BJ (cell line): ENCODE measurements at regions not wholly inside any gene's neighbourhood (a gene's known extent, or its start where the extent isn't known, plus 50 kb on each side); places are given as distances from the start of the nearest gene placed in this dataset.

Source experiments
- CTCF ChIA-PET: fragments of 350-600 bp; formaldehyde crosslinking; extraction: SDS; loops from one replicate; lab custom pipeline; 2021; ENCODE audit warnings: antibody characterized with exemption, inconsistent platforms; lab: Yijun Ruan, JAX
- POLR2A ChIA-PET: fragments of 300-600 bp; sonication (Branson Sonifier 250); formaldehyde crosslinking; extraction: SDS; loops from one replicate; lab custom pipeline; 2021; ENCODE audit warnings: antibody characterized with exemption; lab: Charles Lee
- DNase-seq: peaks from one replicate; pipeline ENCODE4 v3.0.0-alpha.2; 2011; ENCODE audit warnings: low read depth
- H3K27me3 ChIP-seq: 2 replicates; pipeline ENCODE4 v1.6.0; 2011; ENCODE audit warnings: low read length; ENCODE audit not compliant: control insufficient read depth, insufficient read depth
- H3K36me3 ChIP-seq: 2 replicates; pipeline ENCODE4 v1.5.1; 2011; ENCODE audit warnings: low read length; ENCODE audit not compliant: control insufficient read depth, insufficient read depth
- H3K4me3 ChIP-seq: 2 replicates; pipeline ENCODE4 v1.5.1; 2011; ENCODE audit warnings: low read depth, mild to moderate bottlenecking, control low read depth, low read length
- TF ChIP-seq, protein P1 (sequence below): IDR thresholded peaks from 2 replicates; pipeline ENCODE4 v1.5.1; 2011; ENCODE audit warnings: low read depth, mild to moderate bottlenecking, control low read depth, inconsistent platforms, low read length, moderate library complexity; ENCODE audit not compliant: insufficient read depth

DNA sequence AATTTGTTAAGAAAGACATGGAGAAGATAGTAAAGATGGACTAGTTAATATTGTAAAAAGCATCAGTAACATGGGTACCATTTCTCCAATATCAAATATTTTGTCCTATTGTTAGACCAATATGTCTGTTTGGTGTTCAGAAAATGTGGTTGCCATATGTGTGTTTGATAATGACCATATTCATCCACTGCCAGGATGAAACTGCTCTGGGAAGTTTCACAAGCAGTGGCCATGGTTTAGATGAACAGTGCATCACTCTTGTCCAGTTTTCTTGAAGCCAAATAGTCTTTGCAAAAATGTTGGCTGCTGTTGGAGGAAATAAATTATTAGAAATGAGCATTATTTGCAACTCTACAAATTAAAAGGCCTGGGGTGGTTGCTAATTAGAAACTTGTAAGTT lies 333.8 kb downstream of the NUF2 start:
- H3K36me3 ChIP-seq, result no peaks in the 10 kb centered on the region
- TF ChIP-seq, protein P1, sequence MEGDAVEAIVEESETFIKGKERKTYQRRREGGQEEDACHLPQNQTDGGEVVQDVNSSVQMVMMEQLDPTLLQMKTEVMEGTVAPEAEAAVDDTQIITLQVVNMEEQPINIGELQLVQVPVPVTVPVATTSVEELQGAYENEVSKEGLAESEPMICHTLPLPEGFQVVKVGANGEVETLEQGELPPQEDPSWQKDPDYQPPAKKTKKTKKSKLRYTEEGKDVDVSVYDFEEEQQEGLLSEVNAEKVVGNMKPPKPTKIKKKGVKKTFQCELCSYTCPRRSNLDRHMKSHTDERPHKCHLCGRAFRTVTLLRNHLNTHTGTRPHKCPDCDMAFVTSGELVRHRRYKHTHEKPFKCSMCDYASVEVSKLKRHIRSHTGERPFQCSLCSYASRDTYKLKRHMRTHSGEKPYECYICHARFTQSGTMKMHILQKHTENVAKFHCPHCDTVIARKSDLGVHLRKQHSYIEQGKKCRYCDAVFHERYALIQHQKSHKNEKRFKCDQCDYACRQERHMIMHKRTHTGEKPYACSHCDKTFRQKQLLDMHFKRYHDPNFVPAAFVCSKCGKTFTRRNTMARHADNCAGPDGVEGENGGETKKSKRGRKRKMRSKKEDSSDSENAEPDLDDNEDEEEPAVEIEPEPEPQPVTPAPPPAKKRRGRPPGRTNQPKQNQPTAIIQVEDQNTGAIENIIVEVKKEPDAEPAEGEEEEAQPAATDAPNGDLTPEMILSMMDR, result no peak
- no peaks in the 10 kb centered on the region; the same call in 1 of the 2 replicates for H3K27me3 ChIP-seq
- H3K4me3 ChIP-seq, result no peak overlapping the region
- CTCF ChIA-PET, result no interaction called here
- POLR2A ChIA-PET, result no interaction called here
- DNase-seq, result no peak

DNA sequence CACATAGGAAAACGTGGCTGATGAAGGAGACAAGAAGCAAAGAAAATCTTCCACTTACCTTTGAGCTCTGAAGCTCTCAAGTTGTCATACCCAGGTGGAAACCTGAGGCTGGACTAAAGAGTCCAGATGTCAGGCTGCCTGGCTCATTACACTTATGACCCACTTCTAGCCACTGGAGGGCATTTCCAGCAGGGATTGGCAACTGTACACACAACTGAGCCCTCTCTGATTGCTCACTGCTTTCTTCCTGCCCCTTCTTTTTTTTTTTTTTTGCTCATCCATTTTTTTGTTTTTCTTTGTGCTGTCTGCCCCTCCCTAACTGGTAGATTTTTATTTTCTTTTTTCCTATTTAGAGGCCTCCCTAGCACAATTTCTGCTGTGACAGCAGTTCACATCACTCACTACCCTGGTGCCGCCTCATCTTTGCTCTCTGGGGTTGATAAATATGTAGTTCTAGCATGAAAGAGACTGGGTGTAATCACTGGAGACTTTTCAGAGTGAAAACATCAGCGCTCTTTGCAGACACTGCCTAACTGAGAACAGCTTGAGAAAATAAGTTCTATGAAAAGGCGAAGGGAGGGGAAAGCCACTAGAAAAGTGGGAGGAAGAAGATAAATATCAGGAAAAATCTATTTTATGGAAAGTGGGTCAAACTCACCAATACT lies 334.5 kb downstream of the NUF2 start:
- CTCF ChIA-PET, result no interaction called here

GRCh38 chr1:163657719-163658118 lies 336.0 kb downstream of the NUF2 start:
- TF ChIP-seq, protein P1, result no peak
- CTCF ChIA-PET, result no interaction called here

More for the DNA sequence above, 334.5 kb downstream of the NUF2 start:
- POLR2A ChIA-PET, result no interaction called here
- TF ChIP-seq, protein P1, result no peak
- Histone ChIP-seq H3K27me3 (no peaks in the 10 kb centered on the region; the same call in 1 of the 2 replicates), H3K36me3 (no peaks in the 10 kb centered on the region), H3K4me3 (no peak overlapping the region)
- DNase-seq, result no peak

GRCh38 chr1:163661391-163661790 lies 339.6 kb downstream of the NUF2 start:
- POLR2A ChIA-PET, result no interaction called here
- no peak for DNase-seq
- no peak overlapping the region for H3K4me3 ChIP-seq

More at GRCh38 chr1:163657719-163658118, 336.0 kb downstream of the NUF2 start:
- POLR2A ChIA-PET, result no interaction called here
- no peak overlapping the region for H3K4me3 ChIP-seq
- no peaks in the 10 kb centered on the region; the same call in 1 of the 2 replicates for H3K27me3 ChIP-seq
- no peaks in the 10 kb centered on the region for H3K36me3 ChIP-seq
- DNase-seq, result no peak

DNA sequence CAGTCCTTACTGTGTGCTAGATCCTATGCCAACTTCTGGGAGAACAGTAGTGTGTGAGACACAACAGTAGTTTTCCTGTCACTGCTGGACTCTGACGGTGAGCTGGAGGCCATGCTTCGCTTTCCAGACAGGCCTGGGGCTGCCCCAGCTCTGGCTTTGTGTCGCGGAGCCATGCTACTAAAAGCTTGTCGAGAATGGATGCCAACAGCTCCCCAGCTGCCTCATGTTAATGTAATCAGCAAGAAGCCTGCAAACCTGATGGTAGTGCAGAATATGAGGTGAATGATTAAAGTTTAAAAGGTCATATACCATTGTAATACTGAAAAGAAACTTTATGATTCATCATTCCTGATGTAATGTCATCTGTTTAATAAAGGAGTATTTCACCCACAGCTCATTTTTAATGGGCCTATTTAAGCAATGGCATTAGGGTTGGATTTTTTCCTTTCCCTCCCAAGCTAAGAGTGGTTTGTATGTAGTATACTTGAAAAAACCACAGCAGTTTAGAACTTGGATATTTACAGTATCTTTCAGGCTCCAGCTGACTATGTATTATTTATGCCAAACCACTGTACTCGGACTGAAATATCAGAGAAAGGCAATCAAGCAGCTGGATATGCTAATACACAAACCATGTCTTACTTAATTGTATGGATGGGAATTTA lies 343.0 kb downstream of the NUF2 start:
- DNase-seq, result no peak
- Histone ChIP-seq H3K27me3 (no peaks in the 10 kb centered on the region), H3K36me3 (no peaks in the 10 kb centered on the region), H3K4me3 (no peak overlapping the region)
- ChIA-PET POLR2A (interaction anchor here (0.5 kb wide), 1 partner anchor 28 kb away, joined by 3 read pairs; no protein-coding TSS in a partner anchor), CTCF (interaction anchor here (0.6 kb wide), 3 partner anchors 76 to 1264 kb away, joined by 3 read pairs; no protein-coding TSS in a partner anchor)
- TF ChIP-seq, protein P1, result no peak

More at GRCh38 chr1:163661391-163661790, 339.6 kb downstream of the NUF2 start:
- no peaks in the 10 kb centered on the region for H3K27me3 ChIP-seq
- CTCF ChIA-PET, result no interaction called here
- H3K36me3 ChIP-seq, result no peaks in the 10 kb centered on the region
- TF ChIP-seq, protein P1, result no peak
